GM21360 (cell line): ENCODE measurements at regions not wholly inside any gene's neighbourhood (a gene's known extent, or its start where the extent isn't known, plus 50 kb on each side); places are given as distances from the start of the nearest gene placed in this dataset.
"Not testable (repeated sequence)": the region's sequence is repeated elsewhere in the genome, so short reads cannot be mapped to it uniquely, and the experiment has no call there.

ENCODE experiments used
- ATAC-seq: cut with Tn5 transposase; IDR thresholded peaks from one replicate; pipeline ENCODE4 v1.9.1; 2021; ENCODE audit warnings: mild to moderate bottlenecking, moderate library complexity; ENCODE audit not compliant: unreplicated experiment

DNA sequence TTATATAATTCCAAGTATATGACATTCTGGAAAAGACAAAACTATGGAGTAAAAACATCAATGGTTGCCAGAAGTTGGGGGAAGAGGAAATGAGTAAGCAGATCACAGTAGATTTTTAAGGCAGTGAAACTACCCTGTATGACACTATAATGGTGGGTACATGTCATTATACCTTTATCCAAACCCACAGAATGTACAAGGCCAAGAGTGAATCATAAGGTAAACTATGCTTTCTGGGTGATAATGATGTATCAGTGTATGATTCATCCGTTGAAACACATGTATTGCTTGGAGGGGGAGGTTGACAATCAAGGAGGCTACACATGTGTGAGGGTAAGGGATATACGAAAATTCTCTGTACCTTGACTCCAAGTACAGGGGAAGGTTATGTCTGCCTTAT, 862.7 kb downstream of the PLA2G4A start:
- ATAC-seq, result no peak

DNA sequence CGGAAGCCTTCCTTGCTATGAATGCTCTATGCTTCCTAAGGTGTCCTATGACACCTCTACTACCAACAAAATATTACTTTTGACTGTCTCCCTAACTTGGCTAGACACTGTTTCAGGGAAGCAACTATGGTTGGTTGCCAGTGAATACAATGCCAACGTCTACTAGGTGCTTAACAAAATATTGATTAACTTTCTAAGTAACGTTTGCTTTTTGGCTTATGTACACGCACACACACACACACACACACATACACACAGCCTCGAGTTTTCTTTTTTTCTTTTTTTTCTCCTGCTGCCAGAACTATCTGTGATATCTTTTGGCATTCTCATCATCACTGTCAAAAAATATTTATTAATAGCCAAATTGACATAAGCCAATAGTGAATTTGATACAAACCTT, 864.0 kb downstream of the PLA2G4A start:
- ATAC-seq, result no peak

- no peak for ATAC-seq
Observed at GRCh38 chr1:187696073-187696472, 867.3 kb downstream of the PLA2G4A start.

GRCh38 chr1:187703138-187704130, 874.7 kb downstream of the PLA2G4A start:
- ATAC-seq, result not testable (repeated sequence)

DNA sequence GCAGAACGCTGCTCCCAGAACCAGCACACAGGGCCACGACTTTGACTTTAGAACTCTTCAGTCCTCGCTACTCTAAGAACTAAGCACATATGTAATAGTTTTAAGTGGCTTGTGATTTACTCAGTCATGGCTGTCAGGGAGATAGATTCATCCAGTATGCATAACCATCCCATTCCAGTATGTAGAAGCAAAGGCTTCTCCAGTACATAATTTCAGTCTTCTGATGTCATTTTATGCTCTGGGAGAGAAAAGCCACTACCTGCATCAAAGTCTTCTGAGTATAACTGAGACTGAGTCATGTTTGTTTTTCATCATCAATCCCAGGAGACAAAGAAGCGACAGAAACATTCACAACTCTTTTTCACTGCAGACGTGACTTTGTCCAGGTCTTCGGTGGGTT, 885.7 kb downstream of the PLA2G4A start:
- no peak for ATAC-seq

DNA sequence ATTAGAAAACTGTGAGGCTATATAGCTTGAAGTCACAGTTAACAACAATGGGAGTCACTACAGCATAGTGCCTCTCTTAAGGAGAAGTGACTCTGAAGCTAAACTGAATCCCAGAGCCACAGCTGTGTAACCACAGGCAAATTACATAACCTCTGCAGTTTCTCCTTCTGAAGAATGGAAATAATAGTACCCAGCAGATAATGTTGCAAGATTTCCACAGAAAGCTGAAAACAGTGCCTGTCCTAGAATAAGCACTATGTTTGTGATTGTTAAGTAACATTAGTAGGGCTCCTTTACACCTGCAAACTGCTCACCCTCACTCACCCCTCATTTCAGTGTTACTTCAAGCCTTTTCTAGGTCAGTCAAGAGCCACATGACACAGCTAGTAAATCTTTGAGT, 886.7 kb downstream of the PLA2G4A start:
- no peak for ATAC-seq

GRCh38 chr1:187716160-187716559, 887.4 kb downstream of the PLA2G4A start:
- ATAC-seq, result no peak

GRCh38 chr1:187718527-187718926, 889.8 kb downstream of the PLA2G4A start:
- ATAC-seq, result no peak

- no peak for ATAC-seq
Observed at GRCh38 chr1:187721216-187721615, 892.5 kb downstream of the PLA2G4A start.

GRCh38 chr1:187725216-187725615, 896.5 kb downstream of the PLA2G4A start:
- no peak for ATAC-seq

DNA sequence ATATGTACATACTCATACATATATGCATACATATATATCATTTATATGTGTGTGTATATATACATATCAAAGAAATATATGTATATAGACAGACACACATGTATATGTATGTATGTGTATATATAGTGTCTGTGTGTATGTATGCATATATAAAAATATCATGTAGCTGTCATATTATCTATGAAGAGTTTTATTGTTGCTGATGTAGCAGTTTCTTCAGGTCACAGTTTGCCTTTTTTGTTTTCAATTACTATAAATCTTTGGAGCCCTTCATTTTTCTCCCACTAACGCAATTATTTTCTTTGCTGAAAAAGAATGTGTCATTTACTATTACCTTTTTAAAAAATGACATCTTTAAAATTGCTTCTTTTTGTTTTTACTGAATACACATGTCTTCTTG, 904.5 kb downstream of the PLA2G4A start:
- no peak for ATAC-seq

GRCh38 chr1:187734427-187734826, 905.7 kb downstream of the PLA2G4A start:
- no peak for ATAC-seq

DNA sequence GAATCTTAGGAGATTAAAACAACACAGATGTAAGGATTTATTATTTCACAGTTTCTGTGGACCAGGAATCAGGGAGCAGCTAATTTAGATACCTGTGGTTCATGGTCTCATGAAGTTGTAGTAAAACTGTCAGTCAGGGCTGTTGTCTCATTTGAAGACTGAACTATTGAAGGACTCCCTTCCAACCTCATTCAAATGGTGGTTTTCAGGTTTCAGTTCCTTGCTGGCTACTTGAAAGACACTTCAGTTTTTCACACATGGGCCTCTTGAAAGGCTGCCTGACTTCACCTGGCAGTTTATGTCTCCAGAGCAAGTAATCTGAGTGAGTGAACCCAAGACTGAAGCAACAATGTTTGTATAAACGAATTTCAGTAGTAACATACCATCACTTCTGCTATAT, 915.9 kb downstream of the PLA2G4A start:
- peak; percentile 77 for ATAC-seq

- no peak for ATAC-seq
Observed at GRCh38 chr1:187755536-187755935, 926.8 kb downstream of the PLA2G4A start.

DNA sequence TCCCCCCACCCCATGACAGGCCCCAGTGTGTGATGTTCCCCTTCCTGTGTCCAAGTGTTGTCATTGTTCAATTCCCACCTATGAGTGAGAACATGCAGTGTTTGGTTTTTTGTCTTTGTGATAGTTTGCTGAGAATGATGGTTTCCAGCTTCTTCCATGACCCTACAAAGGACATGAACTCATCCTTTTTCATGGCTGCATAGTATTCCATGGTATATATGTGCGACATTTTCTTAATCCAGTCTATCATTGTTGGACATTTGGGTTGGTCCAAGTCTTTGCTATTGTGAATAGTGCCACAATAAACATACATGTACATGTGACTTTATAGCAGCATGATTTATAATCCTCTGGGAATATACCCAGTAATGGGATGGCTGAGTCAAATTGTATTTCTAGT, 927.9 kb downstream of the PLA2G4A start:
- not testable (repeated sequence) for ATAC-seq

- ATAC-seq, result no peak
Observed at GRCh38 chr1:187759825-187760333, 931.1 kb downstream of the PLA2G4A start.

DNA sequence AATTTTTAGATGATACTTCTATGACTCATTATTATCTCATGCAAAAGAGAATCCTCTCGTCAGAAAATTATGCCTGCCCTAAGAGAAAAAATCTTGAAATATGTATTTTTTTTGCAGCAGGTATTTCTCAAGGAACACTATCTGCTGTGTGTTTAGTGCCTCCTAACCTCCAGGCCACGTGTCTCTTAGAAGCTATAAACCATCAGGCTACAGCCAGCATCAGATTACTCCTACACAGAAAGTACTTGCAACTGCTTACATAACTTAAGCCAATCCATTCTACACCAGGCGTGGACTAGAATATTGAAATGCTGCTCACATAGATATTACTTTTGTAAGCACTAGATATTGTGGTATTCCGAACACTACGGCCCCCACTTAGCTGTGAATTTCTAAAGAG, 933.4 kb downstream of the PLA2G4A start:
- ATAC-seq, result no peak

- no peak for ATAC-seq
Observed at GRCh38 chr1:187763465-187763864, 934.7 kb downstream of the PLA2G4A start.

DNA sequence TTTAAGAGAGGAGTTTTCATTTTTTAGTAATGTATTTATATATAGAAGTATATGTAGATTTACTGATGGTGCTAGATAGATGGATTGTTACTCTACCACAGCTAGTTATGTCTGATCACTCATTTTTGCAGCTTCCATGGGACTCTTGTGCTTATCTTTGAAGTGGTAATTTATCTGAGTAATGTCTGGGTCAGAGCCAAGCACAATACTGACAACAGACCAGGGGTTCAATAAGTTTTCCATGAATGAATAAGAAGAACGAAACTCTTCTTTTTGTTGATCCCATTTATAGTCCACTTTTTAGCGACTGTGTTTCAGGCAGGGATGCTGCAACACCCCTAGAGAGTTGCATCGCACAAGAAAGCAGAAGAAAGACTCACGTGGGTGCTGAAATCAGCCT, 935.2 kb downstream of the PLA2G4A start:
- no peak for ATAC-seq

DNA sequence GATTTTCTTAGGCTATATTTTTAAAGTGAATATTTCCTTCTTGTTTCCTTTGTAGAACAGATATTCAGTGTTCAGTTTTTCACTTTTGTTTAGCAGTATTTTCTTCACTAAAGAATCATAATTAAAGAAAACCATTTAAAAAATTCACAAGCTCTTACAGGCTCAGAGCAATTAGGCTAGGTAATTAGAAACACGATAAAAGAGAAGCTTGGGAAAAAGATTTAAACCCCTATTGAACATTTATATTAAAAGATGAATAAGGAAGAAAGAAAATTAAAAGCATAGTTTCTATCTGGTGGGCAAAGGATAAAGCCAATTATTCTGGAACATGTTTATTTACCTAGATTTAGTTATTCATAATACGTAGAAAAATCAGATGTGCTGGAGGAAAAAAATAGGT, 942.6 kb downstream of the PLA2G4A start:
- ATAC-seq, result no peak

DNA sequence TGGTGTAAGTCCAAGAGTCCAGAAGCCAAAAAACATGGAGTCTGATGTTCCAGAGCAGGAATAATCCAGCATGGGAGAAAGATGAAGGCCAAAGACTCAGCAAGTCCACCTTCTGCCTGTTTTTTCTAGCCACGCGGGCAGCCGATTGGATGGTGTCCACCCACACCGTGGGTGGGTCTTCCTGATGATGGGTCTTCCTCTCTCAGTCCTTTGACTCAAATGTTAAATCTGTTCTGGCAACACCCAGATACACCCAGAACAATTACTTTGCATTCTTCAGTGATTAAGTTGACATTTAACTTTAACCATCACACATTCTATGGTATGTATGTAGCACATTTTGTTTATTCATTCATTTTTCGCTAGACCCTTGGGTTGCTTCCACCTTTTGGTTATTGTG, 944.4 kb downstream of the PLA2G4A start:
- no peak for ATAC-seq

GRCh38 chr1:187787736-187788135, 959.0 kb downstream of the PLA2G4A start:
- ATAC-seq, result no peak
